ENCODE measurements at regions not wholly inside any gene's neighbourhood (a gene's known extent, or its start where the extent isn't known, plus 50 kb on each side); places are given as distances from the start of the nearest gene placed in this dataset.
"Not testable (repeated sequence)": the region's sequence is repeated elsewhere in the genome, so short reads cannot be mapped to it uniquely, and the experiment has no call there.

DNA sequence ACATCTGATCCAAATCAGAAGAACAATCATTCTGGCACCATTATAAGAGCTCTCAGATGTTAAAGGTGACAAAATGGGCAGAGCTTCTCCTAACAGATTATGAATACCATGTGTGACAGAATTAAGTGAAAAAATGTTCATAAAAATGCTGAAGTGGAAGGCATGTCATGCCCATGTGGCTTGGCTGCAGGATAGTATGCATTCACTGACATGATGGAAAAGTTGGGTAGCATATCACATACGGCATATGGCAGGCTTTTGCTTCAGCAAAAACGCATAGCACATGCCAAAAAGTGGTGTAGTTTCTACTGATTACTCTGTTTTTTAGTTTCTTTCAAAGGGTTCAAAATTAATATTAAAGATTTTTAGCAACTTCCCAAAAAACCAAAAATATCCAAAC, 731.5 kb upstream of the EPHA7 start:
- H3K4me3 ChIP-seq (ENCODE audit: low read length in 3 of 3): no peak overlapping the region
- H3K4me1 ChIP-seq (ENCODE audit: control insufficient read depth in 3 of 3, insufficient read depth in 3 of 3, low read length in 3 of 3): no peaks in the 10 kb centered on the region
- H3K36me3 ChIP-seq (ENCODE audit: control insufficient read depth in 3 of 3, insufficient read depth in 3 of 3, low read length in 3 of 3): no peaks in the 10 kb centered on the region
- H3K27ac ChIP-seq (ENCODE audit: low read depth, low read length): no peak overlapping the region
- no peaks in the 10 kb centered on the region for H3K9me3 ChIP-seq (ENCODE audit: control insufficient read depth in 3 of 3, low read length in 3 of 3)
- no peak overlapping the region for H3K9ac ChIP-seq (ENCODE audit: low read depth in 1 of 3, low read length in 3 of 3)
- H3K27me3 ChIP-seq (ENCODE audit: control insufficient read depth in 3 of 3, insufficient read depth in 3 of 3, low read length in 3 of 3): no peaks in the 10 kb centered on the region

GRCh38 chr6:94144807-94145206, 725.4 kb upstream of the EPHA7 start:
- no peak overlapping the region for H3K27ac ChIP-seq (ENCODE audit: low read depth, low read length)
- H3K9ac ChIP-seq (ENCODE audit: low read depth in 1 of 3, low read length in 3 of 3): no peak overlapping the region
- H3K36me3 ChIP-seq (ENCODE audit: control insufficient read depth in 3 of 3, insufficient read depth in 3 of 3, low read length in 3 of 3): no peaks in the 10 kb centered on the region
- H3K4me3 ChIP-seq (ENCODE audit: low read length in 3 of 3): no peak overlapping the region
- H3K9me3 ChIP-seq (ENCODE audit: control insufficient read depth in 3 of 3, low read length in 3 of 3): no peaks in the 10 kb centered on the region
- H3K27me3 ChIP-seq (ENCODE audit: control insufficient read depth in 3 of 3, insufficient read depth in 3 of 3, low read length in 3 of 3): no peaks in the 10 kb centered on the region
- H3K4me1 ChIP-seq (ENCODE audit: control insufficient read depth in 3 of 3, insufficient read depth in 3 of 3, low read length in 3 of 3): no peaks in the 10 kb centered on the region

GRCh38 chr6:94137178-94137577, 717.8 kb upstream of the EPHA7 start:
- not testable (repeated sequence) for H3K9me3 ChIP-seq (ENCODE audit: control insufficient read depth in 3 of 3, low read length in 3 of 3); H3K9ac ChIP-seq (ENCODE audit: low read depth in 1 of 3, low read length in 3 of 3); H3K4me3 ChIP-seq (ENCODE audit: low read length in 3 of 3); H3K27ac ChIP-seq (ENCODE audit: low read depth, low read length); H3K36me3 ChIP-seq (ENCODE audit: control insufficient read depth in 3 of 3, insufficient read depth in 3 of 3, low read length in 3 of 3); H3K27me3 ChIP-seq (ENCODE audit: control insufficient read depth in 3 of 3, insufficient read depth in 3 of 3, low read length in 3 of 3); H3K4me1 ChIP-seq (ENCODE audit: control insufficient read depth in 3 of 3, insufficient read depth in 3 of 3, low read length in 3 of 3)

DNA sequence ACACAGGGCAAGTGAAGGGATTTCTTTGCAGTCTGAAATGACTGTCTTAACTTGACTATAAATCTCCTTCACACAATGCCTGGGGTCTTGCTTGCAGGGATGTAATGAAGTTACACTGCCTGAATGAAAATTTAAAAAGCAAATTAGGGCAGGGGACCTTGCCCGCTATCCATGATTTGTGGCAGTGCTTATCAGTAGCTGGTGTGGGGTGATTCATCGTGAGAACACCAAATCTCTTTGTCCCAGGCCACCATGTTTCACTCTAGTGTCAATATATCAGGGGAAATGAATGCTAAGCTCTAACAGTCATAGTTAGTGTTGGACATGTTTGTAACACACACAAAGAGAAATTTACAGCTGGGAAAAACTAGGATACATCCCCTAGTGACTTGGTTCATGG, 713.7 kb upstream of the EPHA7 start:
- no peaks in the 10 kb centered on the region for H3K36me3 ChIP-seq (ENCODE audit: control insufficient read depth in 3 of 3, insufficient read depth in 3 of 3, low read length in 3 of 3)
- H3K4me1 ChIP-seq (ENCODE audit: control insufficient read depth in 3 of 3, insufficient read depth in 3 of 3, low read length in 3 of 3): no peaks in the 10 kb centered on the region
- no peak overlapping the region for H3K27ac ChIP-seq (ENCODE audit: low read depth, low read length)
- no peaks in the 10 kb centered on the region for H3K27me3 ChIP-seq (ENCODE audit: control insufficient read depth in 3 of 3, insufficient read depth in 3 of 3, low read length in 3 of 3)
- H3K9me3 ChIP-seq (ENCODE audit: control insufficient read depth in 3 of 3, low read length in 3 of 3): no peaks in the 10 kb centered on the region
- no peak overlapping the region for H3K4me3 ChIP-seq (ENCODE audit: low read length in 3 of 3)
- no peak overlapping the region for H3K9ac ChIP-seq (ENCODE audit: low read depth in 1 of 3, low read length in 3 of 3)

DNA sequence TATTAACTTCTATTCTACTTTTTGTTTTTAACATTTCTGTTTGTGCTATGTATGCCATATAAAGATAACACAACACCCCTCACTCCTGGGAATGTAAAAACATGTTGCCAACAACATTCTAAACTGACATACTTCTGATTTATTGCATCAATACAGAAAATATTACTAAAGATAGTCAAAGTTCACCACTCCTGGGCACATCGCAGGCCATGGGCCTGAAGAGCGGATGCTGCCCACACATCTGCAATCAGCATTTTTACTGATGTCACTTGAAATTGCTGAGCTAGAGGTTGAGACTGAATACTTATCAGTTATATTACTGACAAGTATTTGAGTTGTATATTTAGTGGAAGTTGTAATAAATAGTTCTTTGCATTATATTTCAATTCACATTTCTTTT, 711.9 kb upstream of the EPHA7 start:
- H3K9me3 ChIP-seq (ENCODE audit: control insufficient read depth in 3 of 3, low read length in 3 of 3): no peaks in the 10 kb centered on the region
- H3K4me3 ChIP-seq (ENCODE audit: low read length in 3 of 3): no peak overlapping the region
- H3K4me1 ChIP-seq (ENCODE audit: control insufficient read depth in 3 of 3, insufficient read depth in 3 of 3, low read length in 3 of 3): no peaks in the 10 kb centered on the region
- H3K27me3 ChIP-seq (ENCODE audit: control insufficient read depth in 3 of 3, insufficient read depth in 3 of 3, low read length in 3 of 3): no peaks in the 10 kb centered on the region
- H3K27ac ChIP-seq (ENCODE audit: low read depth, low read length): no peak overlapping the region
- no peaks in the 10 kb centered on the region for H3K36me3 ChIP-seq (ENCODE audit: control insufficient read depth in 3 of 3, insufficient read depth in 3 of 3, low read length in 3 of 3)
- no peak overlapping the region for H3K9ac ChIP-seq (ENCODE audit: low read depth in 1 of 3, low read length in 3 of 3)

GRCh38 chr6:94130478-94130877, 711.1 kb upstream of the EPHA7 start:
- H3K36me3 ChIP-seq (ENCODE audit: control insufficient read depth in 3 of 3, insufficient read depth in 3 of 3, low read length in 3 of 3): no peaks in the 10 kb centered on the region
- H3K4me3 ChIP-seq (ENCODE audit: low read length in 3 of 3): no peak overlapping the region
- H3K4me1 ChIP-seq (ENCODE audit: control insufficient read depth in 3 of 3, insufficient read depth in 3 of 3, low read length in 3 of 3): no peaks in the 10 kb centered on the region
- no peaks in the 10 kb centered on the region for H3K9me3 ChIP-seq (ENCODE audit: control insufficient read depth in 3 of 3, low read length in 3 of 3)
- H3K27ac ChIP-seq (ENCODE audit: low read depth, low read length): no peak overlapping the region
- H3K27me3 ChIP-seq (ENCODE audit: control insufficient read depth in 3 of 3, insufficient read depth in 3 of 3, low read length in 3 of 3): no peaks in the 10 kb centered on the region
- H3K9ac ChIP-seq (ENCODE audit: low read depth in 1 of 3, low read length in 3 of 3): no peak overlapping the region

DNA sequence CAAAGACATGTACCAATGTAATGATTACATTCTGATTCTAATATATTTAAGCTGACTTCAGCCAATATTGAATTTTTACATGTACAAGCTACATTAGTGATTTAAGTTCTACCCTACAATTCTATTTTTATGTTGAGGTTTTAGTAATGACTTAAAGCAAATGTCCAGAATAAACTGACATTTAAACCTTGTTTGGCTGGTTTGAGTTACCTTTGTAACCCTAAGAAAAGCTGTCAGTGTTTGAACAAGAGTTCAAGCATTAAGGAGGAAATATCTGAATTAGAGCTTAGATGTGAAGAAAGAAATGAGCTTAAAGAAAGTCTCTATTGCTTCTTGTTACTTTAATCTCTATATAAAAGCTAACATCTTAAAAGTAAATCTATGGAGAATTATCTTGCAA, 710.6 kb upstream of the EPHA7 start:
- no peak overlapping the region for H3K4me3 ChIP-seq (ENCODE audit: low read length in 3 of 3)
- no peak overlapping the region for H3K9ac ChIP-seq (ENCODE audit: low read depth in 1 of 3, low read length in 3 of 3)
- no peaks in the 10 kb centered on the region for H3K9me3 ChIP-seq (ENCODE audit: control insufficient read depth in 3 of 3, low read length in 3 of 3)
- H3K27me3 ChIP-seq (ENCODE audit: control insufficient read depth in 3 of 3, insufficient read depth in 3 of 3, low read length in 3 of 3): no peaks in the 10 kb centered on the region
- H3K4me1 ChIP-seq (ENCODE audit: control insufficient read depth in 3 of 3, insufficient read depth in 3 of 3, low read length in 3 of 3): no peaks in the 10 kb centered on the region
- H3K27ac ChIP-seq (ENCODE audit: low read depth, low read length): no peak overlapping the region
- no peaks in the 10 kb centered on the region for H3K36me3 ChIP-seq (ENCODE audit: control insufficient read depth in 3 of 3, insufficient read depth in 3 of 3, low read length in 3 of 3)

- Histone ChIP-seq H3K4me3 (ENCODE audit: low read length in 3 of 3) (no peak overlapping the region), H3K27me3 (ENCODE audit: control insufficient read depth in 3 of 3, insufficient read depth in 3 of 3, low read length in 3 of 3) (no peaks in the 10 kb centered on the region), H3K27ac (ENCODE audit: low read depth, low read length) (no peak overlapping the region), H3K36me3 (ENCODE audit: control insufficient read depth in 3 of 3, insufficient read depth in 3 of 3, low read length in 3 of 3) (no peaks in the 10 kb centered on the region), H3K4me1 (ENCODE audit: control insufficient read depth in 3 of 3, insufficient read depth in 3 of 3, low read length in 3 of 3) (no peaks in the 10 kb centered on the region), H3K9me3 (ENCODE audit: control insufficient read depth in 3 of 3, low read length in 3 of 3) (no peaks in the 10 kb centered on the region), H3K9ac (ENCODE audit: low read depth in 1 of 3, low read length in 3 of 3) (no peak overlapping the region)
Observed at GRCh38 chr6:94127716-94128115, 708.4 kb upstream of the EPHA7 start.

GRCh38 chr6:94124333-94124732, 705.0 kb upstream of the EPHA7 start:
- H3K36me3 ChIP-seq (ENCODE audit: control insufficient read depth in 3 of 3, insufficient read depth in 3 of 3, low read length in 3 of 3): no peaks in the 10 kb centered on the region
- H3K27me3 ChIP-seq (ENCODE audit: control insufficient read depth in 3 of 3, insufficient read depth in 3 of 3, low read length in 3 of 3): no peaks in the 10 kb centered on the region
- no peaks in the 10 kb centered on the region for H3K4me1 ChIP-seq (ENCODE audit: control insufficient read depth in 3 of 3, insufficient read depth in 3 of 3, low read length in 3 of 3)
- H3K27ac ChIP-seq (ENCODE audit: low read depth, low read length): no peak overlapping the region
- H3K9me3 ChIP-seq (ENCODE audit: control insufficient read depth in 3 of 3, low read length in 3 of 3): no peaks in the 10 kb centered on the region
- H3K9ac ChIP-seq (ENCODE audit: low read depth in 1 of 3, low read length in 3 of 3): no peak overlapping the region
- H3K4me3 ChIP-seq (ENCODE audit: low read length in 3 of 3): no peak overlapping the region

DNA sequence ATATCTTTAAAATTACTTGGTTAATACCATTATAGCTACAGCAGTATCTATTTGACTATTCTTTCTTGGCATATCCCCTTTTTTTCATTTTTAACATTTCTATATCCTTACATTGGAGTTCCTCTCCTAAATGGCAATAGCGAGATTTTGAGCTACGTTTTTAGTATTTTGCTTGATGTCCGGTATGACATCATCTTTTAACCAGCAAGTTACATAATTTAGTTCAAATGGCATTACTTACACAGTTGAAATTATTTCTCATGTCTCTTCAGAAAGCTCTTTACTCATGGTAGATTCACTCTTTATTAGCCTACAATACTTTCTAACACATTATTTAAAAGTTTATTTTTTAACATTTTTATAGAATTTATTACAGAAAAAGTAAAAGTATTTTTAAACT, 701.7 kb upstream of the EPHA7 start:
- Histone ChIP-seq H3K27ac (ENCODE audit: low read depth, low read length) (no peak overlapping the region), H3K9ac (ENCODE audit: low read depth in 1 of 3, low read length in 3 of 3) (no peak overlapping the region), H3K4me3 (ENCODE audit: low read length in 3 of 3) (no peak overlapping the region), H3K9me3 (ENCODE audit: control insufficient read depth in 3 of 3, low read length in 3 of 3) (no peaks in the 10 kb centered on the region), H3K36me3 (ENCODE audit: control insufficient read depth in 3 of 3, insufficient read depth in 3 of 3, low read length in 3 of 3) (no peaks in the 10 kb centered on the region), H3K4me1 (ENCODE audit: control insufficient read depth in 3 of 3, insufficient read depth in 3 of 3, low read length in 3 of 3) (no peaks in the 10 kb centered on the region), H3K27me3 (ENCODE audit: control insufficient read depth in 3 of 3, insufficient read depth in 3 of 3, low read length in 3 of 3) (no peaks in the 10 kb centered on the region)

DNA sequence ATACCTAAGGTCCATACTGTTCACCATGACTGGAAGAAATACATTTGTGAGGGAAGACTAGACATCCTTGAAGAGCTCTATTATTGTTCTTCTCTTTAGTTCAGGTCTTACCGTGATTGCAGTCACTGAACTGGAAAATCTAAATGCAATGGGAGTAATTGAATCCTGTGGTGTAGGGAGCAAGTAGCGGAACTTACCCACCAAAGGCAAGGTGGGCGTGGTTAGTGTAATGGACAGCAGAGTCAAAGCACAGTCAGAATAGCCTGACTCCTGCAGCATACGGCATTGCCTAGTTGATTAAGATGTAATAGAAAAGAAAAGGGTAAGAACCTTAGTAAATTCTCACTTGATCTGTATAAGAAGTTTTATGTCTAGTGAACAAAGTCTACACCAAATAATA, 679.7 kb upstream of the EPHA7 start:
- Histone ChIP-seq H3K4me3 (ENCODE audit: low read length in 3 of 3) (no peak overlapping the region), H3K9me3 (ENCODE audit: control insufficient read depth in 3 of 3, low read length in 3 of 3) (no peaks in the 10 kb centered on the region), H3K36me3 (ENCODE audit: control insufficient read depth in 3 of 3, insufficient read depth in 3 of 3, low read length in 3 of 3) (no peaks in the 10 kb centered on the region)

More for the DNA sequence above, 679.7 kb upstream of the EPHA7 start:
- Histone ChIP-seq H3K9ac (ENCODE audit: low read depth in 1 of 3, low read length in 3 of 3) (no peak overlapping the region), H3K27ac (ENCODE audit: low read depth, low read length) (no peak overlapping the region), H3K27me3 (ENCODE audit: control insufficient read depth in 3 of 3, insufficient read depth in 3 of 3, low read length in 3 of 3) (no peaks in the 10 kb centered on the region), H3K4me1 (ENCODE audit: control insufficient read depth in 3 of 3, insufficient read depth in 3 of 3, low read length in 3 of 3) (no peaks in the 10 kb centered on the region)
